H9 (cell line): ENCODE measurements at regions not wholly inside any gene's neighbourhood (a gene's known extent, or its start where the extent isn't known, plus 50 kb on each side); places are given as distances from the start of the nearest gene placed in this dataset.

ENCODE experiments used
- DNase-seq: peaks from one replicate; pipeline ENCODE4 v3.0.0-alpha.2; 2017
- H2AFZ ChIP-seq: one replicate; pipeline ENCODE4 v1.6.1; 2013; ENCODE audit warnings: mild to moderate bottlenecking, low read length, control low read depth, moderate library complexity
- H2AK5ac ChIP-seq: 2 replicates; pipeline ENCODE4 v1.6.1; 2013; ENCODE audit warnings: low read length, control low read depth, mixed read lengths; ENCODE audit not compliant: insufficient read length
- H2BK120ac ChIP-seq: one replicate; pipeline ENCODE4 v1.6.1; 2013; ENCODE audit warnings: low read depth, mild to moderate bottlenecking, low read length, control low read depth, inconsistent platforms; ENCODE audit not compliant: poor library complexity, severe bottlenecking
- H2BK12ac ChIP-seq: 2 replicates; pipeline ENCODE4 v1.6.1; 2013; ENCODE audit warnings: low read length, control low read depth, mixed read lengths, low read depth; ENCODE audit not compliant: insufficient read length
- H2BK15ac ChIP-seq: 2 replicates; pipeline ENCODE4 v1.6.1; 2013; ENCODE audit warnings: low read depth, low read length, control low read depth
- H2BK20ac ChIP-seq: one replicate; pipeline ENCODE4 v1.6.1; 2013; ENCODE audit warnings: low read depth, mild to moderate bottlenecking, low read length, control low read depth, inconsistent platforms; ENCODE audit not compliant: poor library complexity, severe bottlenecking
- H2BK5ac ChIP-seq: 2 replicates; pipeline ENCODE4 v1.6.1; 2013; ENCODE audit warnings: low read length, control low read depth, mixed read lengths; ENCODE audit not compliant: insufficient read length
- H3K14ac ChIP-seq: 2 replicates; pipeline ENCODE4 v1.6.1; 2013; ENCODE audit warnings: low read length, control low read depth; ENCODE audit not compliant: insufficient read depth
- H3K18ac ChIP-seq: 2 replicates; pipeline ENCODE4 v1.6.1; 2013; ENCODE audit warnings: low read depth, mild to moderate bottlenecking, mixed read lengths, low read length, control low read depth; ENCODE audit not compliant: insufficient read length
- H3K23ac ChIP-seq: 2 replicates; pipeline ENCODE4 v1.6.1; 2013; ENCODE audit warnings: low read length, control low read depth, mixed read lengths, low read depth; ENCODE audit not compliant: insufficient read length
- H3K23me2 ChIP-seq: 2 replicates; pipeline ENCODE4 v1.6.1; 2013; ENCODE audit warnings: low read depth, mild to moderate bottlenecking, mixed read lengths, low read length, control low read depth; ENCODE audit not compliant: insufficient read length, poor library complexity, severe bottlenecking
- H3K27ac ChIP-seq: 2 replicates; pipeline ENCODE4 v1.5.1; 2013; ENCODE audit warnings: low read length, control low read depth, mixed read lengths, low read depth; ENCODE audit not compliant: insufficient read length
- H3K27me3 ChIP-seq: 2 replicates; pipeline ENCODE4 v1.6.1; 2013; ENCODE audit warnings: low read length, control low read depth, inconsistent platforms; ENCODE audit not compliant: insufficient read depth
- H3K4ac ChIP-seq: 2 replicates; pipeline ENCODE4 v1.6.1; 2013; ENCODE audit warnings: low read depth, mild to moderate bottlenecking, control low read depth, inconsistent platforms, low read length, moderate library complexity
- H3K4me1 ChIP-seq: 2 replicates; pipeline ENCODE4 v1.6.1; 2013; ENCODE audit warnings: low read length, control low read depth, inconsistent platforms; ENCODE audit not compliant: insufficient read depth
- H3K4me2 ChIP-seq: 2 replicates; pipeline ENCODE4 v1.6.1; 2013; ENCODE audit warnings: low read length, control low read depth, mixed read lengths; ENCODE audit not compliant: insufficient read length, insufficient read depth
- H3K56ac ChIP-seq: 2 replicates; pipeline ENCODE4 v1.6.1; 2013; ENCODE audit warnings: low read depth, mild to moderate bottlenecking, mixed read lengths, low read length, control low read depth; ENCODE audit not compliant: insufficient read length
- H3K79me1 ChIP-seq: 2 replicates; pipeline ENCODE4 v1.6.1; 2013; ENCODE audit warnings: low read depth, mild to moderate bottlenecking, moderate library complexity, low read length, control low read depth, inconsistent platforms; ENCODE audit not compliant: insufficient read depth, poor library complexity, severe bottlenecking
- H3K79me2 ChIP-seq: 2 replicates; pipeline ENCODE4 v1.6.1; 2013; ENCODE audit warnings: low read length, control low read depth, inconsistent platforms; ENCODE audit not compliant: insufficient read depth
- H3K9ac ChIP-seq: 2 replicates; pipeline ENCODE4 v1.6.1; 2013; ENCODE audit warnings: low read length, control low read depth, mixed read lengths; ENCODE audit not compliant: insufficient read length; ENCODE audit errors: extremely low read depth
- H3K9me3 ChIP-seq: one replicate; pipeline ENCODE4 v1.6.1; 2013; ENCODE audit warnings: low read depth, low read length, inconsistent platforms; ENCODE audit not compliant: control insufficient read depth
- H3T11ph ChIP-seq: one replicate; pipeline ENCODE4 v1.6.1; 2013; ENCODE audit warnings: mild to moderate bottlenecking, low read length, control low read depth, inconsistent platforms
- H4K20me1 ChIP-seq: one replicate; pipeline ENCODE4 v1.6.1; 2013; ENCODE audit not compliant: control insufficient read depth, insufficient read length, insufficient read depth
- H4K5ac ChIP-seq: 2 replicates; pipeline ENCODE4 v1.6.1; 2013; ENCODE audit warnings: low read depth, mild to moderate bottlenecking, mixed read lengths, low read length, control low read depth; ENCODE audit not compliant: insufficient read length
- H4K8ac ChIP-seq: replicated peaks from 2 replicates; pipeline ENCODE4 v1.6.1; 2013; ENCODE audit warnings: low read length, control low read depth, mixed read lengths, low read depth; ENCODE audit not compliant: insufficient read length
- H4K91ac ChIP-seq: 2 replicates; pipeline ENCODE4 v1.6.1; 2013; ENCODE audit warnings: low read depth, mild to moderate bottlenecking, moderate library complexity, mixed read lengths, low read length, control low read depth; ENCODE audit not compliant: insufficient read length
- H3K27ac Mint-ChIP-seq, 3 experiments: 2 replicates in 2 of 3; 3 replicates in 1 of 3; pipeline ENCODE4 v1.8.0; 2020 to 2021; ENCODE audit warnings: mixed read lengths in 3 of 3, mild to moderate bottlenecking in 1 of 3, moderate library complexity in 1 of 3
- H3K27me3 Mint-ChIP-seq: 2 replicates; pipeline ENCODE4 v1.8.0; 2021; ENCODE audit warnings: low read depth, mild to moderate bottlenecking, moderate library complexity, mixed read lengths
- H3K36me3 Mint-ChIP-seq, 3 experiments: 2 replicates in 2 of 3; 3 replicates in 1 of 3; pipeline ENCODE4 v1.8.0; 2020 to 2021; ENCODE audit warnings: low read depth in 3 of 3, mixed read lengths in 3 of 3; ENCODE audit not compliant: insufficient read depth in 1 of 3
- H3K4me1 Mint-ChIP-seq, 2 experiments: 2 replicates each; pipeline ENCODE4 v1.8.0; 2020; ENCODE audit warnings: mixed read lengths in 2 of 2
- H3K4me3 Mint-ChIP-seq, 2 experiments: 2 replicates in 1 of 2; 3 replicates in 1 of 2; pipeline ENCODE4 v1.8.0; 2020 to 2021; ENCODE audit warnings: mild to moderate bottlenecking in 2 of 2, mixed read lengths in 2 of 2, moderate library complexity in 1 of 2
- H3K9me3 Mint-ChIP-seq, 2 experiments: 2 replicates in 1 of 2; 3 replicates in 1 of 2; pipeline ENCODE4 v1.8.0; 2020; ENCODE audit warnings: mild to moderate bottlenecking in 2 of 2, mixed read lengths in 2 of 2, moderate library complexity in 1 of 2
- WGBS: extraction: QIAGEN DNeasy Blood & Tissue Kit; methylation state at CpG from one replicate; pipeline ENCODE4 v1.1.7; 2013; ENCODE audit warnings: missing lambda C conversion rate, low lambda C conversion rate, mixed read lengths; ENCODE audit not compliant: insufficient read length; ENCODE audit errors: extremely low coverage; 5-methylcytosine and 5-hydroxymethylcytosine counted together
- TF ChIP-seq, protein P1 (sequence below): fragments of 200-600 bp; sonication (generic); conservative IDR thresholded peaks from 3 replicates; pipeline ENCODE4 v1.8.0; 2021; ENCODE audit warnings: antibody characterized with exemption, mild to moderate bottlenecking

DNA sequence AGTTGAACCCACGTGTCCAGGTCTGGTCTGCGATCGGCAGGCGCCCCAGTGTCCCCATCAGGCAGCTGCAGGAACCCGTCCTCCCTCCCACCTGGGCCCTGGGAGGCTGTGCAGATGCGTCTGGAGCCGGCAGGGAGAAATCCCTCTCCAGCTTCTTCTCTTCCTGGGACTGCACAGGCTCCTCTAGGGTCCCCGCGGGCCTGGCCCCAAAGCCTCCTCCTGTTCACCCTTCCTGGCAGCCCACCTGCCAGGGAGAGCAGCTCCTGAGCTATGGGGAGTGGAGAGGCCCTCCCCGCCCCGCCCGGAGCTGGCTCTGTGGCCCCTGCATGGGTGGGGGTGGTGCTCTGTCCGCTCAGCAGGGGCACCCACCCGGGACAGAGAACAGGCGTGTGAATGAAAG is 179.2 kb upstream of the ALKAL2 start:
- H2BK20ac ChIP-seq = no peak overlapping the region
- no peak overlapping the region for H2BK5ac ChIP-seq
- no peak overlapping the region for H3K4me2 ChIP-seq
- H3K23me2 ChIP-seq = peaks cover 9% of the 10 kb centered on the region
- WGBS = no CpG with 5 or more reads among the region's 15 CpGs
- TF ChIP-seq, protein P1, sequence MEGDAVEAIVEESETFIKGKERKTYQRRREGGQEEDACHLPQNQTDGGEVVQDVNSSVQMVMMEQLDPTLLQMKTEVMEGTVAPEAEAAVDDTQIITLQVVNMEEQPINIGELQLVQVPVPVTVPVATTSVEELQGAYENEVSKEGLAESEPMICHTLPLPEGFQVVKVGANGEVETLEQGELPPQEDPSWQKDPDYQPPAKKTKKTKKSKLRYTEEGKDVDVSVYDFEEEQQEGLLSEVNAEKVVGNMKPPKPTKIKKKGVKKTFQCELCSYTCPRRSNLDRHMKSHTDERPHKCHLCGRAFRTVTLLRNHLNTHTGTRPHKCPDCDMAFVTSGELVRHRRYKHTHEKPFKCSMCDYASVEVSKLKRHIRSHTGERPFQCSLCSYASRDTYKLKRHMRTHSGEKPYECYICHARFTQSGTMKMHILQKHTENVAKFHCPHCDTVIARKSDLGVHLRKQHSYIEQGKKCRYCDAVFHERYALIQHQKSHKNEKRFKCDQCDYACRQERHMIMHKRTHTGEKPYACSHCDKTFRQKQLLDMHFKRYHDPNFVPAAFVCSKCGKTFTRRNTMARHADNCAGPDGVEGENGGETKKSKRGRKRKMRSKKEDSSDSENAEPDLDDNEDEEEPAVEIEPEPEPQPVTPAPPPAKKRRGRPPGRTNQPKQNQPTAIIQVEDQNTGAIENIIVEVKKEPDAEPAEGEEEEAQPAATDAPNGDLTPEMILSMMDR = no peak
- H3K79me2 ChIP-seq = no peaks in the 10 kb centered on the region
- H2BK120ac ChIP-seq = no peak overlapping the region
- no peak overlapping the region for H3T11ph ChIP-seq
- no peak overlapping the region for H3K18ac ChIP-seq
- no peak overlapping the region for H3K4me3 Mint-ChIP-seq
- no peak overlapping the region for H3K56ac ChIP-seq
- H4K8ac ChIP-seq = no peak overlapping the region
- peaks cover 48% of the 10 kb centered on the region for H3K27me3 Mint-ChIP-seq
- no peaks in the 10 kb centered on the region; the same call in 1 of the 2 replicates for H3K27me3 ChIP-seq
- H3K4me1 Mint-ChIP-seq = peaks cover 5 to 6% of the 10 kb centered on the region in 2 experiments
- H2AK5ac ChIP-seq = no peak overlapping the region
- H3K4ac ChIP-seq = no peak overlapping the region
- no peaks in the 10 kb centered on the region for H3K9me3 ChIP-seq
- no peak overlapping the region for H2BK12ac ChIP-seq
- no peak overlapping the region for H3K14ac ChIP-seq
- H3K27ac Mint-ChIP-seq = no peak overlapping the region
- H4K20me1 ChIP-seq = no peaks in the 10 kb centered on the region
- no peak overlapping the region for H2BK15ac ChIP-seq
- H3K23ac ChIP-seq = no peak overlapping the region
- no peak overlapping the region for H3K27ac ChIP-seq
- no peaks in the 10 kb centered on the region; a peak in 2 of 7 replicates for H3K36me3 Mint-ChIP-seq
- H3K9ac ChIP-seq = no peak overlapping the region
- no peak for DNase-seq
- H2AFZ ChIP-seq = no peak overlapping the region
- no peak overlapping the region for H4K5ac ChIP-seq
- peaks cover 0 to 5% of the 10 kb centered on the region in 2 experiments; a peak in 1 of 5 replicates for H3K9me3 Mint-ChIP-seq
- no peak overlapping the region for H4K91ac ChIP-seq
- H3K79me1 ChIP-seq = no peaks in the 10 kb centered on the region
- H3K4me1 ChIP-seq = no peaks in the 10 kb centered on the region
